Activated CD8-positive, alpha-beta memory T cell treated with anti-CD3 and anti-CD28 coated beads for 24 hours (primary cell): ENCODE measurements at regions not wholly inside any gene's neighbourhood (a gene's known extent, or its start where the extent isn't known, plus 50 kb on each side); places are given as distances from the start of the nearest gene placed in this dataset.

Experiments
- DNase-seq: peaks from one replicate; pipeline ENCODE4 v3.0.0-alpha.2; 2020

DNA sequence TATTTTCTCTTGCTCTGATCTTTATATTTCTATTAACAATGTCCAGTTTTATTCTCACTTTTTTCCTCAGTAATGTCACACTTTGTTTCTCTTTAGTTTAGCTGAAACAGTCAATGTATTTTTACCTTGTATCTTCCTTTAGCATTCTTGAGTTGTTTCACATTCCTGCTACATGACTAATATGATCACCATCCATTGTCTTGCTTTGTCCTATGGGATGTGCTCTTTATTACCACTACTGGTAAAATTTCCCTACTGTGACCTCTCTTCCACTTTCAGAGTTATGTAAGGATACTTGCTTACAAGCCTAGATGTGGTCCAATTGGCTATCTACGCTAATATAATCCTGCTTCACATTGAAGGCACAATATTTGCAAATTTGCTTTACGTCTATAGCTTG is 457.9 kb downstream of the PIK3C3 start:
- DNase-seq = no peak

DNA sequence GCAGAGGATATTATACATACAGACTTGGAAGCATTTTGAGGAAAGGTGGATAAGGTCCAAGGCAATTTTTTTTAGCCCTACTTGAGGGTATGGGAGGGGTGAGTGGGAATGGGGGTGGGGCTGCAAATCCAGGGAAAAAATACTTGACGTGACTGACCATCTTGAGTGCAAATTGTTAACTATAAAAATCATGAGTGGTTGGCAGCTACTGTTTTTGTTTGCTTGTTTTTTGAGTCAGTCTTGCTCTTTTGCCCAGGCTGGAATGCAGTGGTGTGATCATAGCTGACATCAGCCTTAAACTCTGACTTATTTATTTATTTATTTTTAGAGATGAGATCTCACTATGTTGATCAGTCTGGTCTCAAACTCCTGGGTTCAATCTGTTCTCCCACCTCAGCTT is 458.8 kb downstream of the PIK3C3 start:
- no peak for DNase-seq

DNA sequence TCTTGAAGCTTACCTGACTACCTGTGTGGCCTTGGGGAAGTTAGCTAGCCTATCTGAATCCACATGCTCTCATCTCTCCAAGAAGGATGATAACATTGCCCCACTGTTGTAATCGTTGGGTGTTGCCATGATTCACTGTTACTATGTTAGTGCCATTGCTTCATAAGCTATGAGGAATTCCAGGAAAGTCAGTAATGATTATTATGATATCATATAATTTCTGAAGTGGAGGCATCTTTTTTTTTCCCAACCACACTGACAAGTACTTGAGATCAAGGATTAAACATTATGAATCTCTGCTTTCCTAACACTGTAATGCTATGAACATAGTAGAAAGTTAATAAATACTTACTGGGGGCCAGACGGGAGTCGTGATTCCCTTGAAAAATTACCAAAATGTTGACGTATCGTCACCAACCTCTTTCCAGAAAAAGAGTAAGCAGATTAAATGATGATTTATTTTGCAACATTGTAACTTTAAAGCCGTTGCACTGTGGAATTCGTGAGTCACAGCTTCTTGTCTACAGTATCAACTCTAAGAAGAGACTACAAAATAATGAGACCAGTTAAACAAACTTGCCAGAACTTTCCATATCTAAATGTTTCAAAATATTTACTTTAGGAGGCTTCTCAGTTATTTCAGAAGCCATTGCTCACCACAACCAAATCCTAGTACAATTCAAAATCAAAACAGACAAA is 459.9 kb downstream of the PIK3C3 start:
- no peak for DNase-seq

DNA sequence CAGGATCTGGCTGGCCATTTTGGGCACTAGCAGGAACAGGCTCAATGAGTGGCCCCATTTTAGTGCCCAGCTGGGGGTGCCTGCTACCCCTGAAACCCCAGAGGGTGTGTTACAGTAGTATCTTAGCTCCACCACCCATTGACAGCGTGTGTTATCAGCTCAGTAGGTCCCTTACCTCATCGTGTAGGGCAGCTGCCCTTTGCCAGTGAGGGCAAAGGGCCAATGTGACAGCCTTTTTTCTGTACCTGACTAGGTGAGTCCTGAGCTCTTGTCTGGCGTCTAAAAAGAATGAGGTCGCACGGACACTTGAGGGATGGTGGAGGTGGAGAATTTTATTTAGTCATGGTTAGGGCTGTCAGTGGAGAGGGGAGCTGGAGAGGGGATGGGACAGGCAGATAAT is 462.2 kb downstream of the PIK3C3 start:
- DNase-seq = no peak

DNA sequence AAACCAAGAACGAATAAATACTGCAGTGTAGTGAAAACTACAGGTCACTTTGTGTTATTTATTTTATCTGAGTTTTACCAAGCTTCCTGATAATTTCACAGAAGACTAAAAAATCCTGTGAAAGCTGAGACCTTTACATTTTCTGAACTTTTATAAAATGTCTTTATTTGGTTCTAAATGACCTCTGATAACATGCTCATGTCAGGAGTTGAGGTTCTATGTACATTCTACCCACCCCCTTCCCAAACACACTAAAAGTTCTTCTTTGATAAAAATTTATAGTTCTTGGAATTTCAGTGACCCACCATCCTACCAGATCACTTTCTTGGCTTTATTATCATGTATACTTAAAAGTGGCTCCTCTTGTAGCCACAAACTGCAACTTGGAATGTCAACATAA is 463.1 kb downstream of the PIK3C3 start:
- DNase-seq = no peak

DNA sequence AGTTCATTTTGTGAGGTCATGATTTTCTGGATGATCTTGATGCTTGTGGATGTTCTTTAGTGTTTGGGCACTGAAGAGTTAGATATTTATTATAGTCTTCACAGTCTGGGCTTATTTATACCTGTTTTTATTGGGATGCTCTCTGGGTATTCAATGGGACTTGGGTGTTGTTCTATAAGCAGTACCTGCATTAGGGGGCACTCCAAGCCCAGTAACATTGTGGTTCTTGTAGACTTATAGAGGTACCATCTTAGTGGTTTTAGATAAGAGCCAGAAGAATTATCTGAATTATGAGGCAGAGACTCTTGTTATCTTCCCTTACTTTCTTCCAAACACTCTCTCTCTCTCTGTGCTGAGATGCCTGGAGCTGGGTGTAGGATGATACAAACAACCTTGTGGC is 470.0 kb downstream of the PIK3C3 start:
- no peak for DNase-seq

DNA sequence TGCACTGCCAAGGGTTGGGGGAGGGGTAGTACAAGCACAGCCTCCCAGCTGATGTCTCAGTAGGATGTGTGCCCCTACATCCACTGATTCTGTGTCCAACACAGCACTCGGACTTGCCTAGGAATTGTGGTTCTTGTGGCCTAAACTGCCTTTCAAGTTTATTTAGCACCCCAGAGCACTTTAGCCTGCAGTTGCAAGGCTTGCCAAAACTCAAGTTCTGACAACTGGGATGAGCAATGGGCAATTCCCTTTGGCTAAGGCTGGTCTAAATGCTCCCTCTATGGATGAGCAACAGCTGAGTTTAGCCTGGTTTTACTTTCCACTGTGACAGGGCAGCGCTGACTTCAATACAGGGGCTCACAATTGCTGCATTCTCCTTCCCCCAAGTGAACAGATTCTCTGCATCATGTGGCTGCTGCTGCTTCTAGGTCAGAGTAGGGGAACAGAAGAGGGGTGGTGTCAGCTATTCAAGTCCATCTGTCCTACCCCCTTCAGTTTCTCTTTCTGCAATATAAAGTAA is 471.5 kb downstream of the PIK3C3 start:
- DNase-seq = no peak

DNA sequence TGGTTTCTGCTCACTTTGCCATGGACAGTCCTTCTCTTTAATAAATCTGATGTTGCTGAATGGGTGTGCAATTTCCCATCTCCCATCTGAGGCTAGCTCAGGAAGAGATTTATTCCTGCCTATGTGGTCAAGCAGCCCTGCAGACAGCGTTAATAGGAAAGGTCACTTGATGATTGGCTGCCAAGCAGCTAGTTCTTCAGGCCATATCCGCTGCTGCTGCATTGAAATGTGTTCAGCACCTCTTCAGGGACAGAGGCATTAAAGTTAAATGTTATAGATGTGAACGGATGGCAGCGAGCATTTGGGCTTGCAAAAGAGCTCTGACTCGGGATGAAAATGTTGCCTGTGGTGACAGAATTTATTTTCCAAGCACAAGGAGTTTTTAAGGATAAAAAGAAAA is 474.2 kb downstream of the PIK3C3 start:
- DNase-seq = no peak

DNA sequence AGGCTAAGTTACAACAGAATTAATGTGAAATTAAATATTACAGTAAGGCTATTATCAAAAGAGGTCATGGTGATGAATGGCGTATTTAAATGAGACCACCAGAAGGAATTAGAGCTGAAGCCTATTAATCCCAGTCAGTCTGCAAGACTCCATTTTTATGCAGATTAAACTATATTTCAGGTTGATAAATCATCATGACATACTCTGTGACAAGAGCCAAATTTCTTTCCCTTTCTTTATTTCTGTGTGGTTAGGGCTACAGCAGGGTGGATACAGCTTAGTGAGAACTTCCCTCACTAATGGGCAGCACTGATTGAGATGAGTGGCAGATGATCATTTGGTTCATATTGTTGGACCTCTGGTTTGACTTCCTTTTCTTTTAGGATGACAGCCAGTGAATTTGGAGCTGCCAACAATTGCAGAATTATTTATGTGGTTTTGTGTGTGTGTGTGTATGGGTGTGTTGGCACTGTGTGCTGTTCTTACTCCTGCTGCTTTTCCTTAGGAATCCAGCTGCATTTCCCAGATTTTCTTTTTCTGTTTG is 481.3 kb downstream of the PIK3C3 start:
- DNase-seq = no peak

DNA sequence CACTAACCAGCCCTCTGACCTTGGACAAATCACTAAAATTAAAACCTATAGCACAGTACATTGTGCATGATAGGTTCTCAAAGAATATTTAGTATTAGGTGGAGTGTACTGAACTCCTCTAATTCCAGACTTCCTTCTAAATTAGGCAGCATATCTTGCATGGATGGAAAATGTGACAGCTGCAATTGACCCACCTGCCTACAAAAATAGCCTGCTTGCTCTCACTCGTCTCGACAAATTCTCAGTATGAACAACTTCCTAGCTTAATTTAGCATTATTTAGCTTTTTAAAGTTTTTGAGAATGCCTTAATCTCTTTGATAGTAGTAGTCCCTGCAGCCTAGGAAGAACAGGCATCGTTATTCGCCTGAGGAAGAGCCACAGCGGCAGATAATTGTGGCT is 482.0 kb downstream of the PIK3C3 start:
- no peak for DNase-seq

DNA sequence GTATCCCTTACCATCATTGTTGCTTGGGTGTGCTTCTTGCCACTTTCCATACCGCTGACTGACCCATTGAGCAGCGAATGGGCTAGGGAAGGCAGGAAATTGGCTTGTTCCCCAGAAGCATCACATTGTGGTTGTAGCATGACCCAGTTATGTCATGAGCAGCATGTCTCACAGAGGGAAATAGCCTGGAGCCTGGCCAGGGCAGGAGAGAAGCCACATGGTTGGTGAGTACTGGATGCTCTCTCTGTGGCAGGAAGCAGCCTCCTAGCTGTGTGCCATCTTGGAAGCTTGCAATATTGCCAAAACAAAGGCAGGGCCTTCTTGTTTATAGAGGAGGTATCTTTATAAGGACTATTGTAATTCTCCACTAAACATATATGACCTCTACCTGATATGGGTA is 482.6 kb downstream of the PIK3C3 start:
- DNase-seq = no peak

DNA sequence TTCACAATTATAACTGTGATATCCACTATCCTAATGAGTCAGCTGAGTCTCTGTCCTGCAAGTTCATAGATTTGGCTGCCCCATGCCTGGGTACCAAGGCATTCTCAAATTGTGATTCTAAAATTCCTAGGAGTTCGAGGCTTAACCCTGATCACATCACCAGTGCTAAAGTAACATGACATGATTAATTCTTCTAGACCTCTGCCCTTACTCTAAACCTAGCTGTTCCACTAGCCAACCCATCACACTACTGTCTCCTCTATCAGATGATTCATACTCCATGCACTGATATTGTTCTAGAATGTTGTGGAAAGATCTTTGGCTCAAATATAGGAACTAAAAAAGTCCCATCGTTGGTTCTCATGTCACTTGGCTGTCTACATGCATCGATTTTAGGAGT is 487.6 kb downstream of the PIK3C3 start:
- DNase-seq = no peak

DNA sequence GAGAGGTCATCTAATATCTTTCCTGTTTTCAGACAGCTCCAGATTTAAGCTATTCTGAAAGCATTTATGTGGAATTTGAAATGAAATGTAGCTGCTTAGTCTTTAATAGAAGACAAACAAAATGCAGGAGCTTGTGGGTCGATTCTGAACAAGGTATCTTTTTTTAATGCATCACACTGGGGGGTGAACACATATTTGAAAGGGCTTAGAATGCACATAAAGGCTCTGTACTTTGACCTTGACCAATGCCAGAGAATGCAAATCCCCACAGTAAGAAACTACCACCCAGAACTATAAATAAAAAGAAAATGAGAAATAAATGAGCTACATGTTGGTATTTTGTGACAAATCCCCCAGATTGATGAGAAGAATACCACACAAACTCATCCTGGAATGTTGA is 489.3 kb downstream of the PIK3C3 start:
- no peak for DNase-seq

DNA sequence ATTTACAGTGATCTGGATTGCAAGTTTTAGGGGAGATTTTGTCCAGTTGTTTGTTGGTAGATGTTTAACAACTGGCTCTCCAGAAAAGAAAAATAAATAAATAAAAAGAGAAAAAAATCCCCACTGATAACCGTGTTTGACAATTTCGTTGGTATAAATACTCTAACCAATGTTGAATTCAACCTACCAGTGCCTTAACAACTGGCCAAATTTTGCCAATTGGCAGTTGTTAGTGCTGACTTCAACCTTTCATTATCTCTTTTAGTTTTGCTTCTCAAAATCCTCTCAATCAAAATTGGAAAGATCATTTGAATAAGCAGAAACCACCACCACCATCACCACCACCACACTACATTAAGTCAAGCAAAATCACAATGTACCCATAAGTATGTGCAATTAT is 490.3 kb downstream of the PIK3C3 start:
- no peak for DNase-seq

DNA sequence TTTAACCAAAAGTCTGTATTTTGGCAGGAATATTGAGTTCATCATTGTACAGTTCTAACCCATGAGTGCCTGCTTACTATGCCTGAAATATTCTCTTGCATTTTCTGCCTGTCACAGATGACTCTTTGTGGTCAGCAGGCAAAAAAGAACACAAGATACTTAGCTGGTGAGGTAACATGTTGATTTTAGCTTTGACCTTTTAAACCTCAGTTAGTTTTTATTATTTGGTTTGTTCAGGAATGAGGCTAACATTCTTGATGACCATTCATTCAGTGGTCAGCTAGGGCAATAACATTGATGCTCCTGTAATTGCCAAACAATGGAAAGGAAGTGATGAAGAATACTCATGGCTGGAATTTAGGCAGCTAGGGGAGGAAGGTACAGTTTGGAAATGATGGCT is 491.2 kb downstream of the PIK3C3 start:
- no peak for DNase-seq

DNA sequence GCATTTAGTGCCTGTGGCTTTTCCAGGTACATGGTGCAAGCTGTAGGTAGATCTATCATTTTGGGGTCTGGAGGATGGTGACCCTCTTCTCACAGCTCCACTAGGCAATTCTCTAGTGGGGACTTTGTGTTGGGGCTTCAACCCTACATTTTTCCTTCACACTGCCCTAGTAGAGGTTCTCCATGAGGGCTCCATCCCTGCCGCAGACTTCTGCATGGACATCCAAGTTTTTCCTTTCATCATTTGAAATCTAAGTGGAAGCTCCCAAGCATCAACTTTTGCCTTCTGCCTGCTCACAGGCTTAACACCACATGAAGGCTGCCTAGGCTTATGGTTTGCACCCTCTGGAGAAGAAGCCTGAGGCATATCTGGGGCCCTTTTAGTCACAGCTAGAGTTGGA is 492.7 kb downstream of the PIK3C3 start:
- DNase-seq = no peak

DNA sequence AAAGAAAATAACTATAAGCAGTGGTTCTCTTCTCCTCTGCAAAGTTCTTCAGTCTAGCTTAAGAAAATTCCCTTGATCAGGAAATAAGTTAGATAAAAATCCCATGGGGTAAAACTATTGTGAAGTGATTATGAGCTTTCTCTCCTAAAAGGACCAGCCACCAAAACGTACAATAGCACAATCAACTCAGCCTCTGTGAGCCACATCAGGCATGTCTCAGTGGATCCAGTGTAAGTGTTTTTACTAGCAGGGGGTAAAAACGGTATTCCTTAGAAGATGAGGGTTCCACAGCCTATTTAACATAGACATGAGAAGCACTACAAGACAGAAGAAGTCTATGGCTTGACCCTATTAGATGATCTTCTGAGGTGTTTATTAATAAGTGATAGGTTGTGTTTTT is 503.2 kb downstream of the PIK3C3 start:
- DNase-seq = no peak

DNA sequence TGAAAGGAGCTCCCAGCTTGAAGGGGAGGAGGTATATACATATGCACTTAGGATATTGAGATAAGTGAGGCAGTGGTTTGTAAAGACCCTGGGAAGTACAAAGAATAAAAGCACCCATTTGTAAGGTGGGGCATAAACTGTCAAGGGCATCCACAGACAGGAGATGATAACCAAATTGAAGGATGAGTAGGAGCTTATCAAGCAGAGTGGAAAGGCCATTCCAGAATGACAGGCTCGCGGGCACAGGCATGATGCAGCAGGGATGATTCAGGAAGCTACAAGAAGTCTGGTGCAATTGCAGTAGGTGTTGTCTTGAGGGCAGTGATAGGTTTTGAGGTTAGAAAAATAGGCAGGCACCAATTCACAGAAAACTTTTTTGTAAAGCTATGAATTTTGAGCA is 504.8 kb downstream of the PIK3C3 start:
- no peak for DNase-seq

DNA sequence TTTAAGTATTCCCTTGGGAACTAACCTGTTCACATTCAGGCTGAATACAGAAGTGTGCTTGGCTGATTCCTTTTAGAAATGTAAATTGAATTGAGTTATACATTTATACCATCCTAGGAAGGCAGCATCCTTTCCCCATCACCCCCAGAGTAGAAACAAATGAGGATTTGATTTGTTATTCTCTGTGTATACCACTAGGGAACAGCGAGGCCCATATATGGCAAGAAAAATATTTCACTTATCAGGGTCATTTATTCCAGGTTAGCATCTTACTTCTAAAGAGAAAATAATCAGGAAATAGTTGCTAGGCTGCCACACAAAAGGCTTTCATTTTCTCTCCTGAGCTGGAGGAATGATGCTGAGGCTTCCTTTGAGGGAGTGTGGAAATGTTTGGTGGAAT is 516.9 kb downstream of the PIK3C3 start:
- DNase-seq = no peak

DNA sequence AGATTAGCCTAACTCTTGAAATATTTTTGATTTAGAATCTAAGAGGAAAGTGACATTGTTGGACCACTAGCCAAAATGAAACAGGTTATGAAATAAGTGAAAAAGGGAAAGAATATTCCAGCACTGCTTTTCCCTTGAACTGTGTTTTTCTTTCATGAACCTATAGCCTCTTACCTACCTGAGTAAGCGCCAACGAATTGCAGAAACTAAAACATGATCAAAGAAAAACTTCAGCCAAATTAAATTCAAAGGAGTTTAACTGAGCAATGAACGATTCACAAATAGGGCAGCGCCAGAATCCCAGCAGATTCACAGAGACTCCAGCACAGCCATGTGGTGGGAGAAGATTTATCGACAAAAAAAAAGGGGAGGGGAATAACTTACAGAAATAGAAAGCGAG is 518.6 kb downstream of the PIK3C3 start:
- no peak for DNase-seq

DNA sequence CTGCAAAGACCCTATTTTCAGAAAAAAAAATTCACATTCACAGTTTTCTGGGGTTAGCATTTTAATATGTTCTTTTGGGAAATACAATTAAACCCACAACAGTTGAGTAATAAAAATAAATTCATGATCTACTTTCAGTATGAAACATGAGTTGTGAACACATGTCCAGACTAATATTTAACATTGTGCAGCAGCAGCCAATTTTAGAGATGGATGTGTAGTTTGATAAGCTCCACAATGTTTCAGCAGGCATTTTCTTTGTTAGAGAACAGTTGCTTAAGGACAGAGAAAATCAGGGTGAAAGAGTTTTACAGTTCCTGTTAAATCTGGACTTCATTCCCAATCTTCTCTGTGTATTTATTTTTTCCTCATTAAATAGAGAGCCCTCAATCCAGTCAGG is 519.5 kb downstream of the PIK3C3 start:
- no peak for DNase-seq

DNA sequence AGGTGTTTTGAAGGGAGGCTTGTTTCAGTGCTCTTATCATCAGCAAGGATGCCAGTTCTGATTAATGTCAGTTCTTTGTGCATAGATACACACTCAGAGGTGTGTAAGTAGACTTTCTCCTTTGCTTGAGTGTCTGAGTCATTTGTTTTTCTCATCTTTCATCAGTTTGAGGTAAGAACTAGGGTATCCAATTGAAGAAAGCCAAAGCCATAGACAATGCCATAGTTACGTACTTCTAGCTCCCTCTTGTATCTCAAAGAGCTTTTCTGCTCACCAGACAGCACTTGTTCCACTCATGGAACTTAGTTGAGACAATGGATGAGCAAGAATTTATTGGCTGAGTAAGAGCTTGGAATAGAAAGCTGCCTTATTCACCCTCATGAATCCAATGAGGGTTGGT is 520.1 kb downstream of the PIK3C3 start:
- DNase-seq = no peak

DNA sequence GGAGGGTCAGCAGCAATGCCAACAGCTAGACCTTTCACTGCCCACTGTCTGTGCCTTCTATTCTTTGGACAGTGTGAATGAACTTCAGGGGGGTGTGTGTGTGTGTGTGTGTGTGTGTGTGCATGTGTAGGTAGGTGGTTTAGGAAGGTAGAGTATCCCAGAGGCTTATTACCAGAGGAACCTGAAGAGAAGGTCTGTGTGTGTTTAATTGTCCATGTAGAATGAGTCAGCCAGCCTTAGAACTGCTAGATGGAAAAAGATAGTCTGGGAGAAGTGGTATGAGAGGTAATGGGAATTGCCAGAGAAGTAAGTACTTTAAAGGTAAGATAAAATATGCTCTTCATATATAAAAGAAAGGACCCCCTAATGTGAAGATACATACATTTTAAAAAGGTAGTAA is 522.2 kb downstream of the PIK3C3 start:
- DNase-seq = no peak

DNA sequence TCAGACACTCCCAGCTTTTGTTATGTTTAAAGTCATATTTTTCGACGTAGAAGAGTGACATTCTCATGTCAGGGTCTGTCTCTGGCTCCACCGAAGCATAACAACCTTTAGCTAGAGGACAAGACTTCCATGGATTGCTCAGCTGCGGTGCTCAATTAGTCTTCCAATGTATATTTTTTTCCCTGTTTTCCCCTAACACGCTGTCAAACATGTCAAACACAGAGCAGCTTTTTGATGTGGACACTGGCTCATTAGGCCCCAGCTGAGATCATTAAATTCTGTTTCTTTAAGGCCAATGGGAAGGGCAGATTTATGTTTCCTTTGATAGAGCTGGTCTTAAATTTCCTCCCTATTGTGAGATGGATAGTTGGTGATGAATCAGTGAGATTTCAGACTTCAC is 525.4 kb downstream of the PIK3C3 start:
- DNase-seq = no peak

DNA sequence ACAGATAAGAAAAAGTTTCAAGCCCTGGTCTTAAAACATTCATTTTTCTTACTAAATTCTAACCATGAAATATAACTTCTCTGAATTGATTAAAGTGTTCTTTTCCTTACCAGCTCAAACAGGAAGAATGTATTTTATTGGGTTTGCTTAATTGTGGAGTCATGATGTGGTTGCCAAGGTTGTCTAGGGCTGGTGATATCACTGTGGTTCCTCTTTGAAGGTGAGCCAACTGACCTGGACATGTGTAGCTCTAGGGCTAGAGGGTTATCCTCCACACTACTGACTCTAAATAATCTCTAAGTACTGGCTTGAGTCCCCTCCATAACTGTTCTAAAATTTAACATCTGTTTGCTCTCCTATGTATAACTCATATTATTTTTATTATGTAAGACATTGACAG is 529.6 kb downstream of the PIK3C3 start:
- DNase-seq = no peak
